HEK293T (cell line): ENCODE measurements at regions not wholly inside any gene's neighbourhood (a gene's known extent, or its start where the extent isn't known, plus 50 kb on each side); places are given as distances from the start of the nearest gene placed in this dataset.

ENCODE experiments used
- ARNT ChIP-seq: fragments of 450-650 bp; IDR thresholded peaks from 2 replicates; pipeline ENCODE4 v1.6.1; 2017; ENCODE audit warnings: mild to moderate bottlenecking
- BHLHE40 ChIP-seq: fragments of 450-650 bp; IDR thresholded peaks from 2 replicates; pipeline ENCODE4 v1.6.1; 2016; ENCODE audit warnings: mild to moderate bottlenecking, moderate library complexity, borderline replicate concordance
- FOXK2 ChIP-seq: fragments of 450-650 bp; IDR thresholded peaks from 2 replicates; pipeline ENCODE4 v1.6.1; 2016; ENCODE audit warnings: mild to moderate bottlenecking
- FOXM1 ChIP-seq: fragments of 450-650 bp; IDR thresholded peaks from 2 replicates; pipeline ENCODE4 v1.6.1; 2017; ENCODE audit warnings: mild to moderate bottlenecking, borderline replicate concordance
- HDGF ChIP-seq: fragments of 450-650 bp; IDR thresholded peaks from 2 replicates; pipeline ENCODE4 v1.6.1; 2017; ENCODE audit warnings: antibody characterized with exemption, borderline replicate concordance
- L3MBTL2 ChIP-seq: fragments of 450-650 bp; conservative IDR thresholded peaks from 2 replicates; pipeline ENCODE4 v1.6.1; 2016; ENCODE audit warnings: mild to moderate bottlenecking
- SP1 ChIP-seq: fragments of 450-650 bp; IDR thresholded peaks from 2 replicates; pipeline ENCODE4 v1.6.1; 2017
- SUZ12 ChIP-seq: fragments of 450-650 bp; IDR thresholded peaks from 2 replicates; pipeline ENCODE4 v1.6.1; 2016; ENCODE audit warnings: mild to moderate bottlenecking
- TF ChIP-seq, protein P1 (sequence below): fragments of 450-650 bp; IDR thresholded peaks from 2 replicates; pipeline ENCODE4 v1.6.1; 2016

DNA sequence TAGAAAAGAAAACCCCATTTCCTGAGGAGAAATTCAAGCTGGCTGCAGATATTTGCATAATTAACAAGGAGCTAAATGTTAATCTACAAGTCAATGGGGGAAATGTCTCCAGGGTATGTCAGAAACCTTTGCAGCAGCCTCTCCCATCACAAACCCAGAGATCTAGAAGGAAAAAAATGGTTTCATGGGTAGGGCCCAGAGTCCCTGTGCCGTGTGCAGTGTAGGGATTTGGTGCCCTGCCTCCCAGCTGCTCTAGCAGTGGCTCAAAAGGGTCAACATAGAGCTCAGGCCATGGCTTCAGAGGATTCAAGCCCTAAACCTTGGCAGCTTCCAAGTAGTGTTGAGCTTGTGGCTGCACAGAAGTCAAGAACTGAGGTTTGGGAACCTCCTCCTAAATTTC lies 290.2 kb upstream of the TMEFF2 start:
- TF ChIP-seq FOXM1 (no peak), BHLHE40 (no peak), FOXK2 (no peak), L3MBTL2 (no peak), HDGF (no peak), ARNT (no peak), SP1 (no peak), SUZ12 (no peak)
- TF ChIP-seq, protein P1, sequence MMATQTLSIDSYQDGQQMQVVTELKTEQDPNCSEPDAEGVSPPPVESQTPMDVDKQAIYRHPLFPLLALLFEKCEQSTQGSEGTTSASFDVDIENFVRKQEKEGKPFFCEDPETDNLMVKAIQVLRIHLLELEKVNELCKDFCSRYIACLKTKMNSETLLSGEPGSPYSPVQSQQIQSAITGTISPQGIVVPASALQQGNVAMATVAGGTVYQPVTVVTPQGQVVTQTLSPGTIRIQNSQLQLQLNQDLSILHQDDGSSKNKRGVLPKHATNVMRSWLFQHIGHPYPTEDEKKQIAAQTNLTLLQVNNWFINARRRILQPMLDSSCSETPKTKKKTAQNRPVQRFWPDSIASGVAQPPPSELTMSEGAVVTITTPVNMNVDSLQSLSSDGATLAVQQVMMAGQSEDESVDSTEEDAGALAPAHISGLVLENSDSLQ: no peak
